ENCODE measurements at regions not wholly inside any gene's neighbourhood (a gene's known extent, or its start where the extent isn't known, plus 50 kb on each side); places are given as distances from the start of the nearest gene placed in this dataset.

DNA sequence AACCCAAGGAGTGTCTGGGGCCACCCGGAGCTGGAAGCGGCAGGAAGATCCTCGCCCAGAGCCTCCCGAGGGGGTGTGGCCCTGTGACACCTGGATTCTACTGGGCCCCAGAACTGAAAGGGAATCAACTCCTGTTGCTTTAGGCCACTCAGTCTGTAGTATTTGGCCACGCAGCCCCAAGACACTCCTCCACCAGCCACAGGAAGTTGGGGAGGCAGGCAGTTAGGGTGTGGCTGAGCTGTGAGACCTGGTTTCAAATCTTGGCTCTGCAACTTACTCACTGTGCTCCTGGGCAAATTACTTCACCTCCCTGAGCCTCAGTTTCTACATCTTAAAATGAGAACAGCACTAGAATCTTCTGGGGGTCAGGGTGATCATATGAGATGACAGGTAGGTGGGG, 119.8 kb upstream of the PPP1R26 start:
- TF ChIP-seq POLR2AphosphoS5 (IDR thresholded peaks at IDR 0.05; ENCODE audit: low read depth, low read length) (no peak), TAF1 (IDR thresholded peaks at IDR 0.05; ENCODE audit: borderline replicate concordance, low read depth, low read length) (no peak), POLR2A (IDR thresholded peaks at IDR 0.05; ENCODE audit: low read depth, low read length) (no peak)

Data from GM12892 (cell line).